MM.1S (cell line): ENCODE measurements at regions not wholly inside any gene's neighbourhood (a gene's known extent, or its start where the extent isn't known, plus 50 kb on each side); places are given as distances from the start of the nearest gene placed in this dataset.

ENCODE experiments used
- EZH2phosphoT487 ChIP-seq: fragments of 300-600 bp; sonication (generic); IDR thresholded peaks from 2 replicates; pipeline ENCODE4 v1.6.1; 2018; ENCODE audit warnings: antibody characterized with exemption, low read length
- TF ChIP-seq, protein P1 (sequence below): fragments of 300-600 bp; sonication (generic); IDR thresholded peaks from 2 replicates; pipeline ENCODE4 v1.5.1; 2016; ENCODE audit warnings: antibody characterized with exemption, low read length, mixed read lengths

GRCh38 chr6:22418714-22419113 lies 121.9 kb upstream of the PRL start:
- TF ChIP-seq, protein P1, sequence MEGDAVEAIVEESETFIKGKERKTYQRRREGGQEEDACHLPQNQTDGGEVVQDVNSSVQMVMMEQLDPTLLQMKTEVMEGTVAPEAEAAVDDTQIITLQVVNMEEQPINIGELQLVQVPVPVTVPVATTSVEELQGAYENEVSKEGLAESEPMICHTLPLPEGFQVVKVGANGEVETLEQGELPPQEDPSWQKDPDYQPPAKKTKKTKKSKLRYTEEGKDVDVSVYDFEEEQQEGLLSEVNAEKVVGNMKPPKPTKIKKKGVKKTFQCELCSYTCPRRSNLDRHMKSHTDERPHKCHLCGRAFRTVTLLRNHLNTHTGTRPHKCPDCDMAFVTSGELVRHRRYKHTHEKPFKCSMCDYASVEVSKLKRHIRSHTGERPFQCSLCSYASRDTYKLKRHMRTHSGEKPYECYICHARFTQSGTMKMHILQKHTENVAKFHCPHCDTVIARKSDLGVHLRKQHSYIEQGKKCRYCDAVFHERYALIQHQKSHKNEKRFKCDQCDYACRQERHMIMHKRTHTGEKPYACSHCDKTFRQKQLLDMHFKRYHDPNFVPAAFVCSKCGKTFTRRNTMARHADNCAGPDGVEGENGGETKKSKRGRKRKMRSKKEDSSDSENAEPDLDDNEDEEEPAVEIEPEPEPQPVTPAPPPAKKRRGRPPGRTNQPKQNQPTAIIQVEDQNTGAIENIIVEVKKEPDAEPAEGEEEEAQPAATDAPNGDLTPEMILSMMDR = no peak
- TF ChIP-seq EZH2phosphoT487 = no peak
